Uterus (tissue), 2 donors: ENCODE measurements at regions not wholly inside any gene's neighbourhood (a gene's known extent, or its start where the extent isn't known, plus 50 kb on each side); places are given as distances from the start of the nearest gene placed in this dataset.

Experiments used
- POLR2A ChIP-seq, 2 donors: fragments of 450-650 bp; IDR thresholded peaks; one replicate each; pipeline ENCODE4 v1.6.1; 2016; ENCODE audit warnings: antibody characterized with exemption in 2 of 2, mild to moderate bottlenecking in 1 of 2, moderate library complexity in 1 of 2
- TF ChIP-seq, protein P1 (sequence below), 4 experiments: fragments of 200-600 bp in 2 of 4; fragments of 450-650 bp in 2 of 4; sonication (generic) in 2 of 4; IDR thresholded peaks; one replicate each; pipeline ENCODE4 v1.5.1; 2016 to 2019; ENCODE audit warnings: antibody characterized with exemption in 4 of 4, mild to moderate bottlenecking in 2 of 4, moderate library complexity in 1 of 4

DNA sequence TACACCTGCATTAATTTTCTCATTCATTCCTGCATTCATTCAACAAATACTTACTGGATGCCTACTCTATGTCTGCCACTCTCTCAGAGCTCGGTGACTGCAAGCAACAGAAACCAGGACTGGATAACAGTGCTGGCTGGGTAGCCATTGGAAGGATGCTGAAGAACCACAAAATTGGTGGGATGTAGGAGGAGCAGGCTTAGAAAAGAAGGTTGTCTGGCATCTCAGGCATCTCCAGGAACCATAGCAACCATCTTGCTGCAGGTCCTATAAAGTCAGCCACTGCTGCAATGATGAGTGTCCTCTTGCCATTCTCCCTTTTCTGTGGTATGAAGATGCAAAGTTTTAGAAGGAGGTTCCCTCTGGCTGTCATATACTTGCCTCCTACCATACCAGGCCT is 168.6 kb downstream of the FGF18 start:
- TF ChIP-seq, protein P1, sequence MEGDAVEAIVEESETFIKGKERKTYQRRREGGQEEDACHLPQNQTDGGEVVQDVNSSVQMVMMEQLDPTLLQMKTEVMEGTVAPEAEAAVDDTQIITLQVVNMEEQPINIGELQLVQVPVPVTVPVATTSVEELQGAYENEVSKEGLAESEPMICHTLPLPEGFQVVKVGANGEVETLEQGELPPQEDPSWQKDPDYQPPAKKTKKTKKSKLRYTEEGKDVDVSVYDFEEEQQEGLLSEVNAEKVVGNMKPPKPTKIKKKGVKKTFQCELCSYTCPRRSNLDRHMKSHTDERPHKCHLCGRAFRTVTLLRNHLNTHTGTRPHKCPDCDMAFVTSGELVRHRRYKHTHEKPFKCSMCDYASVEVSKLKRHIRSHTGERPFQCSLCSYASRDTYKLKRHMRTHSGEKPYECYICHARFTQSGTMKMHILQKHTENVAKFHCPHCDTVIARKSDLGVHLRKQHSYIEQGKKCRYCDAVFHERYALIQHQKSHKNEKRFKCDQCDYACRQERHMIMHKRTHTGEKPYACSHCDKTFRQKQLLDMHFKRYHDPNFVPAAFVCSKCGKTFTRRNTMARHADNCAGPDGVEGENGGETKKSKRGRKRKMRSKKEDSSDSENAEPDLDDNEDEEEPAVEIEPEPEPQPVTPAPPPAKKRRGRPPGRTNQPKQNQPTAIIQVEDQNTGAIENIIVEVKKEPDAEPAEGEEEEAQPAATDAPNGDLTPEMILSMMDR (IDR thresholded peaks at IDR 0.05): no peak
- no peak for TF ChIP-seq POLR2A (IDR thresholded peaks at IDR 0.05)
